ENCODE measurements at regions not wholly inside any gene's neighbourhood (a gene's known extent, or its start where the extent isn't known, plus 50 kb on each side); places are given as distances from the start of the nearest gene placed in this dataset.
A peak's percentile ranks its signal among the peaks of the same experiment; 100 is the strongest.

DNA sequence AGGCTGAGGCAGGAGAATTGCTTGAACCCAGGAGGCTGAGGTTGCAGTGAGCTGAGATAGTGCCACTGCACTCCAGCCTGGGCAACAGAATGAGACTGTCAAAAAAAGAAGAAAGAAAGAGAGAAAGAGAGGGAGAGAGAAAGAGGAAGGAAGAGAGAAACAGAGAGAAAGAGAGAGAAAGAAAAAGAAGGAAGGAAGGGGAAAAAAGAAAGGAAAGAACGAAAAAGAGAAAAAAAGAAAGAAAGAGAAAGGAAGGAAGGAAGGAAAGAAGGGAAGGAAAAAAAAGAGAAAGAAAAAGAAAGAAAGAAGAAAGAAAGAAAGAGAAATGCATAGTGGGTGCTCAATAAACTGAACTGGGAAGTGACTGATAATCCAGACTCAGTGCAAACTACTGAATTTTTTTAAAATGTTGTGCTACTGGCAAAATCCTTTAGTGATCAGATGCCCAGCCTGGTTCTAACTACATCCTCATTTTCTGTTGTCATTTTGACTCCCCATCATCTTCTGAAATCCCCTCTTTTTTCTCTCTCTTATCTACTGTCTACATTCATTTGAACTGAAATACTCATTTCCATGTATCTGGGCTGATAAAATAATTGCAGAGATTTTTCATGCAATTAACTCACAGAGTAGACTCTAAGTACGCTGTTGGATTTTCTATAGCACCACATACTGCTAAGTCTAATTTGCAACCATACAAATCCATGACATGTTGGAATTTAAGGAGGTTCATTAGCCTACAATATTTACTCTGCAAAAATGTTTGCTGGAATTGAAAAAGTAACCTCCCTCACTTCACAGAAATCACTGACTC is 85.3 kb upstream of the HIVEP1 start (continued):
- TF ChIP-seq, protein P1, sequence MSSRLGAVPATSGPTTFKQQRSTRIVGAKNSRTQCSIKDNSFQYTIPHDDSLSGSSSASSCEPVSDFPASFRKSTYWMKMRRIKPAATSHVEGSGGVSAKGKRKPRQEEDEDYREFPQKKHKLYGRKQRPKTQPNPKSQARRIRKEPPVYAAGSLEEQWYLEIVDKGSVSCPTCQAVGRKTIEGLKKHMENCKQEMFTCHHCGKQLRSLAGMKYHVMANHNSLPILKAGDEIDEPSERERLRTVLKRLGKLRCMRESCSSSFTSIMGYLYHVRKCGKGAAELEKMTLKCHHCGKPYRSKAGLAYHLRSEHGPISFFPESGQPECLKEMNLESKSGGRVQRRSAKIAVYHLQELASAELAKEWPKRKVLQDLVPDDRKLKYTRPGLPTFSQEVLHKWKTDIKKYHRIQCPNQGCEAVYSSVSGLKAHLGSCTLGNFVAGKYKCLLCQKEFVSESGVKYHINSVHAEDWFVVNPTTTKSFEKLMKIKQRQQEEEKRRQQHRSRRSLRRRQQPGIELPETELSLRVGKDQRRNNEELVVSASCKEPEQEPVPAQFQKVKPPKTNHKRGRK (tag; IDR thresholded peaks at IDR 0.05): peak; percentile 99
- TF ChIP-seq CBFA2T3 (IDR thresholded peaks at IDR 0.05) (peak; percentile 59), HNRNPUL1 (IDR thresholded peaks at IDR 0.05; ENCODE audit: low read length) (no peak), DMBX1 (CRISPR knock-in tag; IDR thresholded peaks at IDR 0.05; ENCODE audit: borderline replicate concordance) (no peak)
- TF ChIP-seq, protein P2, sequence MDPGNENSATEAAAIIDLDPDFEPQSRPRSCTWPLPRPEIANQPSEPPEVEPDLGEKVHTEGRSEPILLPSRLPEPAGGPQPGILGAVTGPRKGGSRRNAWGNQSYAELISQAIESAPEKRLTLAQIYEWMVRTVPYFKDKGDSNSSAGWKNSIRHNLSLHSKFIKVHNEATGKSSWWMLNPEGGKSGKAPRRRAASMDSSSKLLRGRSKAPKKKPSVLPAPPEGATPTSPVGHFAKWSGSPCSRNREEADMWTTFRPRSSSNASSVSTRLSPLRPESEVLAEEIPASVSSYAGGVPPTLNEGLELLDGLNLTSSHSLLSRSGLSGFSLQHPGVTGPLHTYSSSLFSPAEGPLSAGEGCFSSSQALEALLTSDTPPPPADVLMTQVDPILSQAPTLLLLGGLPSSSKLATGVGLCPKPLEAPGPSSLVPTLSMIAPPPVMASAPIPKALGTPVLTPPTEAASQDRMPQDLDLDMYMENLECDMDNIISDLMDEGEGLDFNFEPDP (CRISPR knock-in tag; IDR thresholded peaks at IDR 0.05): no peak

DNA sequence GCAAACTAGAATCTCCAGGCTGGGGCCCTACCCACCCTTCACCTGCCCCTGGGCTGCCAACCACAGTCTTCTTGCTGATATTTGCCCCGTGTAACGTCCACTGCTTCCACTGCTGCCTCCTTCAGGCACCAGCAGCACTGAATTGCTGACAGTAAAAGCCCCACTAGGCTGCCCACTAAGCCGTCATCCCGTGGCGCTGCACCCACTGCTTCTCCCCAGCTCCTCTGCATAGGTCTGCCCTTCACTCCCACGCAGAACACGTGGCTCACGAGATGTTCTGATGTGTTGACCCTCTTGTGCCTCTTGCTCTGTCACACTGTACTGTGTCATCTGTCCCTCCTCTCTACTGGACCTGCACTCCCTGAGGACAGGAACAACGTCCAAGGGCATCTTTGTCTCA is 86.3 kb upstream of the HIVEP1 start:
- BruUV-seq (replicated peaks): no TSS peak
- intact Hi-C loops (cut with micrococcal nuclease): no loop called here
- 89% methylated on average over 9 of the region's 9 CpGs for WGBS (ENCODE audit: insufficient coverage, low coverage, missing lambda C conversion rate)
- TF ChIP-seq, protein P3, sequence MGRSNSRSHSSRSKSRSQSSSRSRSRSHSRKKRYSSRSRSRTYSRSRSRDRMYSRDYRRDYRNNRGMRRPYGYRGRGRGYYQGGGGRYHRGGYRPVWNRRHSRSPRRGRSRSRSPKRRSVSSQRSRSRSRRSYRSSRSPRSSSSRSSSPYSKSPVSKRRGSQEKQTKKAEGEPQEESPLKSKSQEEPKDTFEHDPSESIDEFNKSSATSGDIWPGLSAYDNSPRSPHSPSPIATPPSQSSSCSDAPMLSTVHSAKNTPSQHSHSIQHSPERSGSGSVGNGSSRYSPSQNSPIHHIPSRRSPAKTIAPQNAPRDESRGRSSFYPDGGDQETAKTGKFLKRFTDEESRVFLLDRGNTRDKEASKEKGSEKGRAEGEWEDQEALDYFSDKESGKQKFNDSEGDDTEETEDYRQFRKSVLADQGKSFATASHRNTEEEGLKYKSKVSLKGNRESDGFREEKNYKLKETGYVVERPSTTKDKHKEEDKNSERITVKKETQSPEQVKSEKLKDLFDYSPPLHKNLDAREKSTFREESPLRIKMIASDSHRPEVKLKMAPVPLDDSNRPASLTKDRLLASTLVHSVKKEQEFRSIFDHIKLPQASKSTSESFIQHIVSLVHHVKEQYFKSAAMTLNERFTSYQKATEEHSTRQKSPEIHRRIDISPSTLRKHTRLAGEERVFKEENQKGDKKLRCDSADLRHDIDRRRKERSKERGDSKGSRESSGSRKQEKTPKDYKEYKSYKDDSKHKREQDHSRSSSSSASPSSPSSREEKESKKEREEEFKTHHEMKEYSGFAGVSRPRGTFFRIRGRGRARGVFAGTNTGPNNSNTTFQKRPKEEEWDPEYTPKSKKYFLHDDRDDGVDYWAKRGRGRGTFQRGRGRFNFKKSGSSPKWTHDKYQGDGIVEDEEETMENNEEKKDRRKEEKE (IDR thresholded peaks at IDR 0.05; ENCODE audit: borderline replicate concordance in 1 of 2, control insufficient read depth in 1 of 2, low read depth in 2 of 2, low read length in 1 of 2): no peak
- TF ChIP-seq HDAC8 (tag; IDR thresholded peaks at IDR 0.05): no peak
- no peak for TF ChIP-seq KDM4B (IDR thresholded peaks at IDR 0.05; ENCODE audit: borderline replicate concordance in 2 of 2, low read depth in 1 of 2)
- TF ChIP-seq ZNF316 (IDR thresholded peaks at IDR 0.05): peak; percentile 24; the same call in 1 of the 2 replicates
- TF ChIP-seq ZNF282 (CRISPR knock-in tag; IDR thresholded peaks at IDR 0.05): no peak
- peak in 1 of 2 experiments; percentile 40; a peak in 1 of 4 replicates for TF ChIP-seq TRIM24 (IDR thresholded peaks at IDR 0.05)
- TF ChIP-seq ZNF143 (CRISPR knock-in tag; IDR thresholded peaks at IDR 0.05): no peak
- TF ChIP-seq ZEB2 (IDR thresholded peaks at IDR 0.05): no peak

More for the DNA sequence above, 86.3 kb upstream of the HIVEP1 start:
- FAIRE-seq (no peak), DNase-seq (ENCODE audit: extremely low read depth in 1 of 4, low spot score in 3 of 4) (no peak), ATAC-seq (no peak)
- H4K20me1 ChIP-seq (replicated peaks; ENCODE audit: control insufficient read depth, insufficient read depth, low read length): no peaks in the 10 kb centered on the region
- no peaks in the 10 kb centered on the region for H3K79me2 ChIP-seq (ENCODE audit: control insufficient read depth, insufficient read depth, low read length)
- ChIA-PET CTCF (ENCODE audit: low intra/inter-chr PET ratio) (no interaction called here), POLR2A (no interaction called here)
- in situ Hi-C loops (cut with MboI): no loop called here
- no peaks in the 10 kb centered on the region for H3K27me3 ChIP-seq (ENCODE audit: control insufficient read depth in 2 of 2, insufficient read depth in 2 of 2, low read length in 2 of 2)
- H3K4me3 ChIP-seq: no peak overlapping the region
- peak overlapping the region in 1 of 2 experiments; percentile 8; a peak in 1 of 4 replicates for H3K9ac ChIP-seq (ENCODE audit: insufficient read depth in 1 of 2, low read depth in 2 of 2, low read length in 2 of 2)
- H3K36me3 ChIP-seq (ENCODE audit: control insufficient read depth, insufficient read depth, low read length): no peaks in the 10 kb centered on the region; the same call in 2 of the 3 replicates
- H3K4me1 ChIP-seq (replicated peaks in 1 of 2; ENCODE audit: control insufficient read depth in 2 of 2, insufficient read depth in 2 of 2, low read length in 2 of 2): peaks cover 12 to 32% of the 10 kb centered on the region in 2 experiments
- H3K9me3 ChIP-seq (replicated peaks; ENCODE audit: control insufficient read depth, insufficient read depth, low read depth, low read length): no peaks in the 10 kb centered on the region; the same call in 1 of the 2 replicates
- H3K27ac ChIP-seq (ENCODE audit: extremely low read depth, low read depth, low read length): no peak overlapping the region
- H3K4me2 ChIP-seq (ENCODE audit: insufficient read depth, low read length): no peak overlapping the region
- H2AFZ ChIP-seq (ENCODE audit: low read depth, low read length): no peak overlapping the region
- no peaks in the 10 kb centered on the region for H3K9me1 ChIP-seq (ENCODE audit: control insufficient read depth, insufficient read depth, low read length)

All from K562 (cell line).